GM12878 (cell line): ENCODE measurements at regions not wholly inside any gene's neighbourhood (a gene's known extent, or its start where the extent isn't known, plus 50 kb on each side); places are given as distances from the start of the nearest gene placed in this dataset.

Experiments used
- CREB1 ChIP-seq: IDR thresholded peaks from 2 replicates; pipeline ENCODE4 v1.6.1; 2012; ENCODE audit warnings: low read depth, mild to moderate bottlenecking, inconsistent platforms
- MXI1 ChIP-seq: fragments of 150-350 bp; IDR thresholded peaks from 2 replicates; pipeline ENCODE4 v1.6.1; 2011; ENCODE audit warnings: low read depth, mild to moderate bottlenecking, inconsistent platforms, low read length, improper control_type of control experiment
- WRNIP1 ChIP-seq: IDR thresholded peaks from 2 replicates; pipeline ENCODE4 v1.6.1; 2011; ENCODE audit warnings: low read depth, low read length, improper control_type of control experiment, borderline replicate concordance
- ZBTB40 ChIP-seq: fragments of 450-650 bp; IDR thresholded peaks from 2 replicates; pipeline ENCODE4 v1.6.1; 2016; ENCODE audit warnings: mild to moderate bottlenecking, moderate library complexity, borderline replicate concordance

- no peak for TF ChIP-seq MXI1
- no peak for TF ChIP-seq CREB1
- no peak for TF ChIP-seq WRNIP1
- no peak for TF ChIP-seq ZBTB40
Observed at GRCh38 chr5:112023766-112024165, 266.8 kb upstream of the NREP start.
